Lung (tissue), 11 donors: ENCODE measurements at regions not wholly inside any gene's neighbourhood (a gene's known extent, or its start where the extent isn't known, plus 50 kb on each side); places are given as distances from the start of the nearest gene placed in this dataset.

Source experiments
- ATAC-seq: fragments of 200-7000 bp; cut with Tn5 transposase; one replicate; pipeline ENCODE4 v1.9.1; 2020; ENCODE audit warnings: moderate number of reproducible peaks; ENCODE audit not compliant: insufficient read depth, low FRiP score
- DNase-seq, 3 donors: peaks; one replicate each; pipeline ENCODE4 v3.0.0-alpha.2; 2013 to 2017
- H3K27ac ChIP-seq, 2 donors: one replicate each; pipeline ENCODE4 v1.5.1; 2013; ENCODE audit warnings: mild to moderate bottlenecking in 2 of 2, moderate library complexity in 2 of 2, control low read depth in 1 of 2, inconsistent platforms in 1 of 2, low read depth in 1 of 2, low read length in 1 of 2
- H3K27me3 ChIP-seq, 3 donors: one replicate each; pipeline ENCODE4 v1.5.1; 2013; ENCODE audit warnings: low read length in 2 of 3; ENCODE audit not compliant: control insufficient read depth in 3 of 3, insufficient read depth in 3 of 3
- H3K36me3 ChIP-seq, 4 donors: one replicate each; pipeline ENCODE4 v1.5.1; 2013; ENCODE audit warnings: low read length in 4 of 4, mild to moderate bottlenecking in 1 of 4, moderate library complexity in 1 of 4; ENCODE audit not compliant: control insufficient read depth in 4 of 4, insufficient read depth in 4 of 4
- H3K4me1 ChIP-seq, 5 donors: one replicate each; pipeline ENCODE4 v1.5.1; 2013; ENCODE audit warnings: low read length in 5 of 5, mild to moderate bottlenecking in 2 of 5, moderate library complexity in 1 of 5; ENCODE audit not compliant: control insufficient read depth in 5 of 5, insufficient read depth in 5 of 5
- H3K4me3 ChIP-seq: one replicate; pipeline ENCODE4 v1.5.1; 2013; ENCODE audit warnings: mild to moderate bottlenecking, control low read depth, moderate library complexity
- H3K9ac ChIP-seq, 2 donors: one replicate each; pipeline ENCODE4 v1.5.1; 2013; ENCODE audit warnings: low read length in 2 of 2, control low read depth in 1 of 2; ENCODE audit not compliant: insufficient read depth in 1 of 2
- H3K9me3 ChIP-seq, 4 donors: one replicate each; pipeline ENCODE4 v1.5.1; 2013; ENCODE audit warnings: low read length in 3 of 4, mild to moderate bottlenecking in 1 of 4, moderate library complexity in 1 of 4; ENCODE audit not compliant: control insufficient read depth in 4 of 4, insufficient read depth in 3 of 4
- WGBS, 2 donors: extraction: QIAGEN DNeasy Blood & Tissue Kit; methylation state at CpG; one replicate each; pipeline ENCODE4 v1.1.7; 2013; 5-methylcytosine and 5-hydroxymethylcytosine counted together
- TF ChIP-seq, protein P1 (sequence below): IDR thresholded peaks from 2 replicates; pipeline ENCODE4 v1.5.1; 2012; ENCODE audit warnings: mild to moderate bottlenecking; ENCODE audit errors: control extremely low read depth, extremely low read depth
- donor health status: control.
- donor health status: control.
- donor health status: Bipolar disorder and iron deficiency.
- donor health status: healthy.
- donor health status: DM: yes; HTN: yes; CAD: no.

DNA sequence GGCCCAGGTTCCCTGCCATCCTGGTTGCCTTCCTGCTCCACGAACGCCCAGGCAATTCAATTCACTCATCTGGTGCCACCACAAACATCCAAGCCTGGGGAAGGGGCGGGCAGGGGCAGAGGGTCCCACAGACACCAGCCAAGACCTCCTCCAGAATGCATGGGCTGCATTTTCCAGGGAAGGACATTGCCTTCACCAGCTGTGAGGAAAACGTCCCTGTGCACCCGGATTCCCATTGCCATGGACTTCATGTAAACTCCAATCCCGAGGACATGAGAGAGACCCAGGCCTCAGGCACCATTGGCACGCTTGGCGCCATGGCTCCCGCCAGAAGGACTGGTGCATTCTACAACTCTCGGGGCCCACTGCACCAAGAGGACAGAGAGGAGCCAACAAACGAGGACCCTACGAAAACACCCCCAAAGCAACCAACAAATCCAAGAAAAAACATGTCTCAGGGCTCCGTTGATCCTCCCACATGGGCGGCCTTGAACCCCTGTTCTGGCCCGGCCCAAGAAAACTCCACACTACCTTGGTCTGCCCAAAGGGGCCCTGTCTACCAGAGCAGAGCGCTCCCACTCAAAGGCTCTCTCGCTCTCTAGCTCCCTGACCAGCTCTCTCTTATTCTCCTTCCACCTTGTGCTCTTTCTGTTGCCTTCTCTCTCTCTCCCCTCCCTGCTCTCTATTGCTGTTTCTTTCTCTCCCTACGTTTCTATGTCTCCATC is 183.9 kb downstream of the ALG10 start:
- Histone ChIP-seq H3K36me3 (no peaks in the 10 kb centered on the region), H3K4me1 (no peaks in the 10 kb centered on the region), H3K9me3 (peaks cover 0 to 12% (median 3%) of the 10 kb centered on the region in 4 donors), H3K9ac (no peak overlapping the region), H3K4me3 (no peak overlapping the region), H3K27me3 (no peaks in the 10 kb centered on the region), H3K27ac (no peak overlapping the region)
- no peak for DNase-seq
- ATAC-seq = no peak
- 73 to 81% methylated on average over 18 of the region's 18 CpGs for WGBS, 2 donors
- TF ChIP-seq, protein P1, sequence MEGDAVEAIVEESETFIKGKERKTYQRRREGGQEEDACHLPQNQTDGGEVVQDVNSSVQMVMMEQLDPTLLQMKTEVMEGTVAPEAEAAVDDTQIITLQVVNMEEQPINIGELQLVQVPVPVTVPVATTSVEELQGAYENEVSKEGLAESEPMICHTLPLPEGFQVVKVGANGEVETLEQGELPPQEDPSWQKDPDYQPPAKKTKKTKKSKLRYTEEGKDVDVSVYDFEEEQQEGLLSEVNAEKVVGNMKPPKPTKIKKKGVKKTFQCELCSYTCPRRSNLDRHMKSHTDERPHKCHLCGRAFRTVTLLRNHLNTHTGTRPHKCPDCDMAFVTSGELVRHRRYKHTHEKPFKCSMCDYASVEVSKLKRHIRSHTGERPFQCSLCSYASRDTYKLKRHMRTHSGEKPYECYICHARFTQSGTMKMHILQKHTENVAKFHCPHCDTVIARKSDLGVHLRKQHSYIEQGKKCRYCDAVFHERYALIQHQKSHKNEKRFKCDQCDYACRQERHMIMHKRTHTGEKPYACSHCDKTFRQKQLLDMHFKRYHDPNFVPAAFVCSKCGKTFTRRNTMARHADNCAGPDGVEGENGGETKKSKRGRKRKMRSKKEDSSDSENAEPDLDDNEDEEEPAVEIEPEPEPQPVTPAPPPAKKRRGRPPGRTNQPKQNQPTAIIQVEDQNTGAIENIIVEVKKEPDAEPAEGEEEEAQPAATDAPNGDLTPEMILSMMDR = no peak

DNA sequence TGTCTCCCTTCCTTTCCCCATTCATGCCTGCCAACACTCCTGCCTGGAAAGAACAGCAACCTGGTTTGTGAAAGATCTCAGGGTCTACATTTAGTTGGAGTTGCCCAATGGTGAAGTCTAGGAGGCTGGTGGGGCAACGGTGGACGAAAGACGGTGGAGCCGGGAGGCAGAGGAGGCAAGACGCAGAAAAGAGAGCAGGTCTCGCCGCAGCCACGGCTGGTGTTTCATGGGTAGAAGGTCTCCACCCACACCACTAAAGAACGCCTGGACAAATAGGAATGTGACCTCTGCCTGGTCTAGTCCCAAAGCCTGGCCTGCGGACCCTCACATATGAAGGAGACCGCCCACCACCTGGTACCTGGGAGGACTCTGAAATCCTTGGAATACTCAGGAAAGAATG is 185.6 kb downstream of the ALG10 start:
- H3K9me3 ChIP-seq = peaks cover 0 to 12% (median 3%) of the 10 kb centered on the region in 4 donors
- ATAC-seq = no peak
- no peaks in the 10 kb centered on the region for H3K36me3 ChIP-seq
- H3K4me1 ChIP-seq = no peaks in the 10 kb centered on the region
- no peak for DNase-seq
- no peak overlapping the region for H3K9ac ChIP-seq
- no peak overlapping the region for H3K4me3 ChIP-seq
- WGBS, 2 donors = 94% methylated on average over 11 of the region's 11 CpGs
- no peaks in the 10 kb centered on the region for H3K27me3 ChIP-seq
- TF ChIP-seq, protein P1 = no peak
- no peak overlapping the region for H3K27ac ChIP-seq

DNA sequence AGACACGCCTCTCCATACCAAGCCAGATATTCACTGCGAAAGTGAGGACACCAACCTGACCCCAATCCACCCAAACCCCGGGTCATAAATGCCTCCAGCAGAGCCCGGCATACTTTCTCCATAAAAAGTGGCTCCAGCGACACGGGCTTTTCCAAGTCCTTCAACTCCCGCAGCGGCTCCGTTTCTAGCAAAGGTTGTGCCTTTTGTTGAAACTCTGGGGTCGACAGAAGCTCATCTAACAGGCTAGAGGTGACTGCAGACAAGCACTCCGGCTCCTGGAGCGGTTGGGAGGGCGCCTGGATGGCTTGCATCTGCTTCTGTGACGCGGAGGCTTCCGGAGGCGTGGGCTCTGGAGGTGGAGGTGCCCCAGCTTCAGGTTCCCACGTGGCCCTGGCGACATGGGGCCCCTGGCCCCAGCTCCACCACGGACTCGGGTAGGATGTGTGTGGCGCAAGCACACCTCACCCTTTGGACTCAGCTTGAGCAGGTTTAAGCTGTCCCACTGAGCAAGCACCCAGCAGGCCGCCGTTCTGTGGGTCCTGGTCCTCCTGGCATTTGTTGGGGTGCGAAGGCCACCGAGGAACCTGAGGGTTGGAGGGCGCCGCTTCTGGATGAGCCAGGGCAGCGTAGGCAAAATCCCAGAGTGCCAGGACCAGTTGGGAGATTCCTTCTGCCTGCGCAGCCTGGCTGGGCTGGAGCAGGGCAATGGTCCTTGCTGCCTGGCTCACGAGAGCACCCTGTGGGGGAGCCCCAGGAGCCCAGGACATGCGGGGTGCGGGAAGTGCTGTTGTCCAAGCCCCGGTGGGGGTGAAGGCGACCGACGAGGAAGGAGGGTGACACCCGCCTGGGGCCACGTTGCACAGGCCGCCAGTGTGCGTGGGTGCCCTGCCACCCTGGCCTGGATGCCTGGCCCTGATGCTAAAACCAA is 186.3 kb downstream of the ALG10 start:
- DNase-seq = no peak
- no peak overlapping the region for H3K4me3 ChIP-seq
- no peaks in the 10 kb centered on the region for H3K27me3 ChIP-seq
- peaks cover 0 to 12% (median under 1%) of the 10 kb centered on the region in 4 donors for H3K9me3 ChIP-seq
- no peaks in the 10 kb centered on the region for H3K4me1 ChIP-seq
- H3K9ac ChIP-seq = no peak overlapping the region
- H3K36me3 ChIP-seq = no peaks in the 10 kb centered on the region
- WGBS, 2 donors = 84 to 85% methylated on average over 40 to 41 of the region's 41 CpGs
- ATAC-seq = no peak
- no peak overlapping the region for H3K27ac ChIP-seq
- TF ChIP-seq, protein P1 = no peak
